PFSK-1 (cell line): ENCODE measurements at regions not wholly inside any gene's neighbourhood (a gene's known extent, or its start where the extent isn't known, plus 50 kb on each side); places are given as distances from the start of the nearest gene placed in this dataset.

ENCODE experiments used
- POLR2AphosphoS5 ChIP-seq: IDR thresholded peaks from 2 replicates; pipeline ENCODE4 v1.6.1; 2012; ENCODE audit warnings: low read depth, mild to moderate bottlenecking, control low read depth, low read length, moderate library complexity
- REST ChIP-seq, 2 experiments: IDR thresholded peaks; 2 replicates each; pipeline versions ENCODE4 v1.6.1 to v1.8.0; 2011 to 2012; ENCODE audit warnings: low read depth in 2 of 2, low read length in 2 of 2, control low read depth in 1 of 2, inconsistent platforms in 1 of 2, mild to moderate bottlenecking in 1 of 2, moderate library complexity in 1 of 2; ENCODE audit not compliant: insufficient read depth in 1 of 2

GRCh38 chr13:61722119-61722518 lies 306.5 kb upstream of the PCDH20 start:
- TF ChIP-seq POLR2AphosphoS5: no peak
- TF ChIP-seq REST (IDR thresholded peaks at IDR 0.05; ENCODE audit: insufficient read depth in 1 of 2, low read depth in 2 of 2, low read length in 2 of 2): no peak
